MM.1S (cell line): ENCODE measurements at regions not wholly inside any gene's neighbourhood (a gene's known extent, or its start where the extent isn't known, plus 50 kb on each side); places are given as distances from the start of the nearest gene placed in this dataset.

Experiments used
- EZH2 ChIP-seq: fragments of 300-600 bp; sonication (generic); optimal IDR thresholded peaks from 2 replicates; pipeline ENCODE3; 2017; ENCODE audit warnings: low read depth, mild to moderate bottlenecking, antibody characterized with exemption, low read length, mixed read lengths
- TF ChIP-seq, protein P1 (sequence below): fragments of 300-600 bp; sonication (generic); IDR thresholded peaks from 2 replicates; pipeline ENCODE4 v1.5.1; 2016; ENCODE audit warnings: antibody characterized with exemption, low read length, mixed read lengths

DNA sequence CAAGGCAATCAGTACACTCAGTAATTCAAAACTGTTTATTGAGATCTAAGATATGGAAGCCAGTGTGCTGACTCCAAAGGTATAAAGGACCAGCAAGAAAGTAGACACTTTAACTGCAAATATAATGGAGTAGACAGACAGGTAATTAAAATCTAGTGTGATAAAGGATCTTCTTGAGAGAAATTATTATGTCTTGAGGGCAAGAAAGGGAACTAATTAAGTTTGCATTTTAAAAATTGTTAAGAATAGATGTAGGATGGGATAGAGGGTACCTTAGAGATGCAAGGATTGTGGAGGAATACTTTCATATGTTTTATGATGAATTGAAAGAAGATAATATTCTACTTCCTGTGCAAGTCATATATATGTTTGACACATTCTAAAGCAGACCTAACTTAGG is 825.3 kb downstream of the LTN1 start:
- no peak for TF ChIP-seq EZH2
- TF ChIP-seq, protein P1, sequence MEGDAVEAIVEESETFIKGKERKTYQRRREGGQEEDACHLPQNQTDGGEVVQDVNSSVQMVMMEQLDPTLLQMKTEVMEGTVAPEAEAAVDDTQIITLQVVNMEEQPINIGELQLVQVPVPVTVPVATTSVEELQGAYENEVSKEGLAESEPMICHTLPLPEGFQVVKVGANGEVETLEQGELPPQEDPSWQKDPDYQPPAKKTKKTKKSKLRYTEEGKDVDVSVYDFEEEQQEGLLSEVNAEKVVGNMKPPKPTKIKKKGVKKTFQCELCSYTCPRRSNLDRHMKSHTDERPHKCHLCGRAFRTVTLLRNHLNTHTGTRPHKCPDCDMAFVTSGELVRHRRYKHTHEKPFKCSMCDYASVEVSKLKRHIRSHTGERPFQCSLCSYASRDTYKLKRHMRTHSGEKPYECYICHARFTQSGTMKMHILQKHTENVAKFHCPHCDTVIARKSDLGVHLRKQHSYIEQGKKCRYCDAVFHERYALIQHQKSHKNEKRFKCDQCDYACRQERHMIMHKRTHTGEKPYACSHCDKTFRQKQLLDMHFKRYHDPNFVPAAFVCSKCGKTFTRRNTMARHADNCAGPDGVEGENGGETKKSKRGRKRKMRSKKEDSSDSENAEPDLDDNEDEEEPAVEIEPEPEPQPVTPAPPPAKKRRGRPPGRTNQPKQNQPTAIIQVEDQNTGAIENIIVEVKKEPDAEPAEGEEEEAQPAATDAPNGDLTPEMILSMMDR: no peak
